Ectodermal cell (in vitro differentiated cells): ENCODE measurements at regions not wholly inside any gene's neighbourhood (a gene's known extent, or its start where the extent isn't known, plus 50 kb on each side); places are given as distances from the start of the nearest gene placed in this dataset.
"Not testable (repeated sequence)": the region's sequence is repeated elsewhere in the genome, so short reads cannot be mapped to it uniquely, and the experiment has no call there.

Source experiments
- H3K27ac ChIP-seq: 2 replicates; pipeline ENCODE4 v1.7.0; 2013; ENCODE audit warnings: mild to moderate bottlenecking, low read depth, low read length; ENCODE audit not compliant: insufficient read depth, poor library complexity, severe bottlenecking
- H3K27me3 ChIP-seq: 2 replicates; pipeline ENCODE4 v1.7.0; 2013; ENCODE audit warnings: mild to moderate bottlenecking, low read length; ENCODE audit not compliant: insufficient read depth, control insufficient read depth, poor library complexity, severe bottlenecking
- H3K36me3 ChIP-seq: one replicate; pipeline ENCODE4 v1.7.0; 2013; ENCODE audit warnings: low read length; ENCODE audit not compliant: control insufficient read depth, insufficient read depth
- H3K4me1 ChIP-seq: one replicate; pipeline ENCODE4 v1.7.0; 2013; ENCODE audit warnings: low read length; ENCODE audit not compliant: control insufficient read depth, insufficient read depth
- H3K4me3 ChIP-seq: 2 replicates; pipeline ENCODE4 v1.7.0; 2013; ENCODE audit warnings: low read depth, low read length, control low read depth; ENCODE audit not compliant: insufficient read depth
- H3K9me3 ChIP-seq: 2 replicates; pipeline ENCODE4 v1.7.0; 2013; ENCODE audit warnings: mild to moderate bottlenecking, low read length, moderate library complexity; ENCODE audit not compliant: control insufficient read depth
- whole genome bisulfite sequencing, 2 experiments: methylation state at CpG; one replicate each; pipeline ENCODE4 v1.1.7; 2013; ENCODE audit warnings: missing lambda C conversion rate in 2 of 2; 5-methylcytosine and 5-hydroxymethylcytosine counted together

DNA sequence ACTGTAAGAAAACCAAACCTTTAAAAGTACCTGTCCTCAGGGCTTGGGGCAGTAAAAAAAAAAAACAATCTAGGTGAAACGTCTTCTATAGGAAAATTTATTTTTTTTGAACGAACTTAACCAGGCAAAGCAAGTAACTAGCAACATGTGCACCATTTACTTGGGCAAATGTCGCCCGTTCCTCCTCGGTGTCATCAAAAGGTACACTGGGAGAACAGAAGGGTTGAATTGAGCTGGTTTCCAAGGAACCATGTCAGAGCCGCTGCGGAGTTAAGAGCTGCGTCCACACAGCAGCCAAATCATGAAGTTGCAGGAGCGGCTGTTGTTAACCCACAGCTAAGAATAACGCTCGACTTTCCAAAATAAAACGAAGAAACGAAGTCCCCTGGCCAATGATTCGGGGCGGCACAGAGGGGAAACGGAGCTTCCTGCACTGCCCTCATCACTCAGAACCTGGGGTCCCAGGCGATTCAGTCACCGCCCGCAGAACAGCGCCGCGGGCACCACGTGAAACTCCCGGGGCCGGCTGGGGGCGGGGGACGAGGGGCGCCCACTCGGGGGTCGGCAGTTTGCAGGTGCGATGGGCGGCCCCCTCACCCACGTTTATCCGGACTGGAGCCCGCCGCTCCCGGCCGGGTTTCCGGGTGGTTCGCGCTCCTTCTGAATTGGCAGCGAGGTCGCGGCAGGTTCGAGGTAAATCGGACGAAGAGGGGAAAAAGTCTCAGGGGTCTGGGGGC lies 53.6 kb upstream of the PLGLB1 start:
- not testable (repeated sequence) for H3K9me3 ChIP-seq, H3K27me3 ChIP-seq, H3K27ac ChIP-seq, H3K4me1 ChIP-seq, H3K36me3 ChIP-seq
- peak overlapping the region; percentile 53 for H3K4me3 ChIP-seq
- 1% methylated on average over 18 to 35 of the region's 47 CpGs for WGBS, 2 experiments

DNA sequence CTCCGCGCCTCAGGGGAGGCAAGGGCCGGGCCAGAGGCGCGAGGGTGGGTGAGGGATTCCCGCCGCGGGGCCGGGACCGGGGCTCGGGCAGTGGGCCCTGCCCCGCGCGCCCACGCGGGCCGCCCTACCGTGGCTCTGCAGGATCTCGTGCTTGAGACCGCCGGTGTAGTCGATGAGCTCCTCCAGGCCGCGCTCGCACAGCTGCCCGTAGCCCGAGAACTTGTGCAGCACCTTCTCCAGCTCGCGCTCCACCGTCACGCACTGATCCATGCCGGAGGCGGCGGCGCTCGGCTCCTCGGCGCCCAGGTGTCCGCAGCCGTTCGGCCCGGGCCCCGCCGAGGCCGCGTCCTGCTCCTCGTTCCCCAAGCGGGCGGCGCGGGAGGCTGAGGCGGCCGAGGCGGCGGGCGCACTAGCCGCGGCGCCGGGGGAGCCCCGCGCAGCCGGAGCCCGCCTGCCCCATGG lies 54.2 kb upstream of the PLGLB1 start:
- not testable (repeated sequence) for H3K36me3 ChIP-seq, H3K9me3 ChIP-seq, H3K27me3 ChIP-seq, H3K4me1 ChIP-seq
- 0 to 1% methylated on average over 34 to 35 of the region's 64 CpGs for WGBS, 2 experiments
- Histone ChIP-seq H3K4me3 (peak overlapping the region; percentile 53), H3K27ac (peak overlapping the region; percentile 81)

- not testable (repeated sequence) for H3K4me1 ChIP-seq, H3K9me3 ChIP-seq, H3K36me3 ChIP-seq, H3K27me3 ChIP-seq
- 0 to 1% methylated on average over 53 to 70 of the region's 84 CpGs for WGBS, 2 experiments
- Histone ChIP-seq H3K4me3 (peak overlapping the region; percentile 53), H3K27ac (peak overlapping the region; percentile 81)
Observed at GRCh38 chr2:87076253-87077123, 54.8 kb upstream of the PLGLB1 start.

DNA sequence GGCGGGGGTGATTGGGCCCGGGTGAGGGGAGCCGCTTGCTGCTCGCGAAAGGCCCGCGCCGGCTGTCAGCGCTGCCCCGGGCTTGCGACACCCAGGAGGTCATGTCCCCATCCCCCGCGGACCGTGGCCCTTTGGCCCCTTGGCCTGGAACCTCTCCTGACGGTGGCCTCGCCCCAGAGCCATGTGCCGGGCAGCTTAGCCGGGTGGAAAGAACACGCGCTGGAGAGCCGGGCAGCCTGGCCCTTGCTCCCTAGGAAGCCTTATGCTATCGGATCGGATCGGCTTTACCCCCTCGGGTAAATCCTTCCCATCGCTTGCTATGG lies 55.4 kb upstream of the PLGLB1 start:
- not testable (repeated sequence) for H3K27me3 ChIP-seq, H3K9me3 ChIP-seq, H3K4me1 ChIP-seq, H3K27ac ChIP-seq, H3K36me3 ChIP-seq
- H3K4me3 ChIP-seq = peak overlapping the region; percentile 46
- no CpG with 5 or more reads among the region's 26 CpGs for WGBS, 2 experiments

- H3K9me3 ChIP-seq, H3K4me1 ChIP-seq, H3K36me3 ChIP-seq, H3K27me3 ChIP-seq, H3K27ac ChIP-seq, H3K4me3 ChIP-seq: not testable (repeated sequence)
- no CpG with 5 or more reads among the region's 2 CpGs for WGBS, 2 experiments
Observed at GRCh38 chr2:87081727-87082126, 60.1 kb upstream of the PLGLB1 start.

- H3K36me3 ChIP-seq, H3K27me3 ChIP-seq, H3K4me3 ChIP-seq, H3K4me1 ChIP-seq, H3K27ac ChIP-seq, H3K9me3 ChIP-seq: not testable (repeated sequence)
- WGBS, 2 experiments = 97 to 99% methylated on average over 5 to 6 of the region's 6 CpGs
Observed at GRCh38 chr2:87088079-87088478, 66.4 kb upstream of the PLGLB1 start.

DNA sequence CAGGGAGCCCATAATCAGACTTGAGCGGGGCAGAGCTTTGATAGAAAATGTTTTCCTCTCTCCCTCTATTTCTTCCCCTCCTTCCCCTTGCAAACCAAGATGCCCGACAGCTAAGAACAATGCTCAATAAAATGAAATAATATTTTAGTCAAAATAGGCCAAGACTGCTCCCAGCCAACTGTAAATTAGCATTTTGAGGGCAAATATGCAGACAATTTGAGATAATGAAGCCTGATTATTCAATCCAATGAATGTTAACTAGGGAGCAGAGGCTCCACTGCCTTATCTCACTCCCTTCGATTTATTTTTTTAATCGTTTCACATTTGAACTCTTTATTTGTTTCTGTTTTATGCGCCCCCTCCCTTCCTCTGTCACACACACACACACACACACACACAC lies 67.8 kb upstream of the PLGLB1 start:
- H3K4me3 ChIP-seq, H3K9me3 ChIP-seq, H3K27me3 ChIP-seq, H3K4me1 ChIP-seq, H3K27ac ChIP-seq, H3K36me3 ChIP-seq: not testable (repeated sequence)
- WGBS, 2 experiments = 86 to 93% methylated on average over 1 to 2 of the region's 5 CpGs

DNA sequence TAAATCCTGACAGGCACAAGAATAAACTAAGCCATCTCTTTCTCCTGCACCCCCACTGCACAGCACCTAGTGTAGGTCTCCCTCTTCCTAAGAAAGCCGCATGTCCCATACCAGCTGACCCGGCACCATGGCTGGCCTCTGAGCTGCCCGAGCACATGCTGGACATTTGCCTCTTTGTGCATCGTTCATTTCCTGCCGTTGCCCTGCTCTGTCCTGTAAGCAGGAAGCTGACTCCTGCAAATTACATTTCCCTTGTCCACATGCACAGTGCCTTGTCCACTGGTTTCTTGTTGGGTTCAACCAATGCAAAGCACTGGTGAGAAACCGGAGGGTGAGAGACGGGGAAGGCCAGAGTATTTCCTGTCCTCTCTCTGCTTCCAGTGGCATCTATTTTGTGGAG lies 71.6 kb upstream of the PLGLB1 start:
- H3K36me3 ChIP-seq = not testable (repeated sequence)

DNA sequence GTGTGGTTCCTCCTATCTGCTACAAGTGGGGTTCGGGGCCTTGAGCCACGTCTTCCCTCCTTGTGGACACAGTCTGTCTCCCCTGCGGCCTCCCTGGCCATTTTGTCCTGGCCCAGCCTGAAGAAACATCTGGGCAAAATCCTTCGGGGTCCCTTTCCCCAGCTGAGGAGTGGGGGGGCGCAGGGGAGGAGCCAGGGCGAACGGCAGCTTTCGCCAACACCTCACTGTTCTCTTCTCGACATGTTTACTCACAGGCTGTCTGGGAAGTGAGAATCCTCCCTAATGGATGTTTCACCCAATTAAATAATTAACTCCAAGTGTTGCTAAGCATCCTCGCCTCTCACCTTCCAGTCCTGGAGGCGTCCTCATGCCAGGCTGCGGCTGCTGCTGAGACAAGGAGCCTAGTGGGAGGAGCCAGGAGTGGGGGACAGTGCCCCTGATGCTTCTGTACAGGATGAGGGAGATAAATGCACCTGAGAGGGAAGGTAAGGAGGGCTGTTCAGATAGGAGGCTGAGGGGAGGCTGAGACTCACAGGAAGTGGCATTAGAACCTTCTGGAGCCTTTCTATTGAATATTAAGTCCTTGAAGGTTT lies 72.4 kb upstream of the PLGLB1 start:
- not testable (repeated sequence) for H3K4me3 ChIP-seq, H3K9me3 ChIP-seq, H3K36me3 ChIP-seq, H3K4me1 ChIP-seq, H3K27me3 ChIP-seq, H3K27ac ChIP-seq
- WGBS, 2 experiments = 81 to 89% methylated on average over 6 of the region's 12 CpGs

More for the DNA sequence above, 71.6 kb upstream of the PLGLB1 start:
- H3K27me3 ChIP-seq, H3K27ac ChIP-seq, H3K9me3 ChIP-seq, H3K4me3 ChIP-seq, H3K4me1 ChIP-seq: not testable (repeated sequence)
- WGBS, 2 experiments = no CpG with 5 or more reads among the region's 7 CpGs

DNA sequence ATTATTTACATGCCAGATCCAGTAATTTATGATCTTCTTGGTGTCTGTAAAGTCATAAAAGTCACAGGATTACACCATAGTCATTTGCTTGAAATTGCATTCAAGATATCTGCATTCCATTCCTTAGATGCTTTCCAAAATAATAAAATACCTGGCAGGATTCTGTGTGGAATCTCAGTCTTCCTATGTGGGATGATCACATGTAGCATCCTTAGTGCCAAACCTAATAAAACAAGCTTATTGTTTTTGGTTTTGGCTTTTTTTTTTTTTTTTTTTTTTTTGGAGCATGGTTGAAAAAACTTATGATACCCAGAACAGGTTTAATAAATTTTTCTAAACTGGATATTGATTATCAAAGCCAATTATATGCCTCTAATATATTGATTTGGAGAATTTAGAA lies 74.2 kb upstream of the PLGLB1 start:
- H3K4me3 ChIP-seq, H3K27ac ChIP-seq, H3K4me1 ChIP-seq, H3K36me3 ChIP-seq, H3K9me3 ChIP-seq, H3K27me3 ChIP-seq: not testable (repeated sequence)
